ENCODE measurements at regions not wholly inside any gene's neighbourhood (a gene's known extent, or its start where the extent isn't known, plus 50 kb on each side); places are given as distances from the start of the nearest gene placed in this dataset.
A peak's percentile ranks its signal among the peaks of the same experiment; 100 is the strongest.

DNA sequence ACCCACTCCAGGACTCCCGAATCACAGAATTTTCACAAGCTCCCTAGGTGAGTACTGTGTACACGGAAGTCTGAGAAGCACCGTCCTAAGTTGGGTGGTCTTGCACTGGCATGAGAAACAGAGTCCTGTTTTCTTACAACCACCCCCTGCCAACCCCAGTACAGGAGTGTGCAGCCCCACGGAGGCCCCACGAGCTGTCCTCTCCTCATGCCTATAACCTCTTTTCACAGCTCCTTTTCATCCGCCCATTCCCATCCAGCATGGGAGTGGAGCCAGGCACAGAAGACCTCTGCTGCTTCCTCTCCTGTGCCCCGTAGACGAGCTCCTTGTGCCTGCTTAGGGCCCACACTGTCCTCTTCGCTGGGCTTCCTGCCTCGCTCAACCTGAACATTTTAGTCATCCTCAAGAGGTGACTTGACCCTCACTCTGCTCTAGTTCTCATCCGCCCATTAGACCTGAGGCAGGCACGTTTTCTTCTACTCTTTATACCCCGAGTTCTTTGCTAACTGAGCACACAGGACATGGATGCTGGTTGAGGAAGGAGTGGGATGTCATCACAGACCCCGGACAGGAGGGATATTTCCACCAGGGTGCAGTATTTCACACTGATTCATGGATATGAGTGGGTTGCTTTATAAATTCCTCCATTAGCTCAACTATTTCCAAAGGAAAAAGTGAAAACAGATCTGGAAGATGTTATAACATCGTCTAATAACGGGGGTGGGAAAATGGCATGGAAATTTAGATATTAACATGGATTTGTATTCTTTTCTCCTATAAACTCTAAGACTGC, 160.5 kb downstream of the TTLL2 start:
- no peak overlapping the region for H3K27ac Mint-ChIP-seq
- no peaks in the 10 kb centered on the region for H3K9me3 Mint-ChIP-seq
- H3K36me3 Mint-ChIP-seq = no peaks in the 10 kb centered on the region
- TF ChIP-seq, protein P1, sequence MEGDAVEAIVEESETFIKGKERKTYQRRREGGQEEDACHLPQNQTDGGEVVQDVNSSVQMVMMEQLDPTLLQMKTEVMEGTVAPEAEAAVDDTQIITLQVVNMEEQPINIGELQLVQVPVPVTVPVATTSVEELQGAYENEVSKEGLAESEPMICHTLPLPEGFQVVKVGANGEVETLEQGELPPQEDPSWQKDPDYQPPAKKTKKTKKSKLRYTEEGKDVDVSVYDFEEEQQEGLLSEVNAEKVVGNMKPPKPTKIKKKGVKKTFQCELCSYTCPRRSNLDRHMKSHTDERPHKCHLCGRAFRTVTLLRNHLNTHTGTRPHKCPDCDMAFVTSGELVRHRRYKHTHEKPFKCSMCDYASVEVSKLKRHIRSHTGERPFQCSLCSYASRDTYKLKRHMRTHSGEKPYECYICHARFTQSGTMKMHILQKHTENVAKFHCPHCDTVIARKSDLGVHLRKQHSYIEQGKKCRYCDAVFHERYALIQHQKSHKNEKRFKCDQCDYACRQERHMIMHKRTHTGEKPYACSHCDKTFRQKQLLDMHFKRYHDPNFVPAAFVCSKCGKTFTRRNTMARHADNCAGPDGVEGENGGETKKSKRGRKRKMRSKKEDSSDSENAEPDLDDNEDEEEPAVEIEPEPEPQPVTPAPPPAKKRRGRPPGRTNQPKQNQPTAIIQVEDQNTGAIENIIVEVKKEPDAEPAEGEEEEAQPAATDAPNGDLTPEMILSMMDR (conservative IDR thresholded peaks at IDR 0.05) = peak; percentile 67
- H3K4me3 Mint-ChIP-seq = no peak overlapping the region
- H3K27me3 Mint-ChIP-seq = peaks cover 3% of the 10 kb centered on the region
- peaks cover 3% of the 10 kb centered on the region for H3K4me1 Mint-ChIP-seq (ENCODE audit: unreplicated experiment)
- no peak for DNase-seq (ENCODE audit: extremely low spot score, unreplicated experiment)

DNA sequence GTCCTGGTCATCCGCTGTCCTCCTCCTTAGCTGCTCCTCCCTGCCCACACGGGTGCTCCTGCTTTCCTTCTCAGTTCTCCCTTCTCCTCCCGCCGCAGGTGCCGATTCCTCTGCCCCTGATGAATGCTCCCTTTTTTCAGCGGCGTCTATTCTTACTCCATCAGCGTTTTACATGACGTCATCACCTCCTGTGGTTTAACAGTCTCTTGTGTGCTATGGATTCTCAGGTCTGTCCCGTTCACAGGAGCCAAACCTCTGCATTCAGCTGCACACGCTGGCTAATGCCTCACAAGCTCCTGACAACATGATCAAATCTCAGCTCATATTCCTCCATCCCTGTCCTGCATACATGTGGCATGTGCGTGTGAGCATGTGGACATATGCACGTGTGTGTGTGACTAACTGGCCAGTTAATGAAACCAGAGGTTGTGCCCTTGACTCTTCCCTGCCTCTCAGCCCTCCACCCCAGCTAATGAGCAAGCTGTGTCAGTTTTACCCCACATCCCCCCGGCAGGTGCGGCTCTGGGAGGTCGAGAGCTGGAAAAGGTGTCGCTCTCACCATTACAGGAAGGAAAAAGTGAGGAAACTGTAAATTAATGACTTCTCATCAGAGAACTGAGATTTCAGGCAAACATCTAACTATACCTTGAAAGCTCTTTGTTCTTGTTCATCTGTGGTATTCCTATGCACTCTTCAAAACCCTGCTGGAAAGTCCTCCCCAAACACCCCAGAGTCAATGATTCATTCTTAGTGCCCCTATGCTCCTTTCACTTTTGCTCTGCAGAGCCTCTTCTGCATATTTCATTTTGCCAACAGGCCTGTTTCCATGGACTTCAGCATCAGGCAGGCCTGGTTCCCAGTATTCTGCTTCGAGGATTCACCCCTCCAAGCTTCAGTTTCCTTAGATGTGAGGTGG, 163.1 kb downstream of the TTLL2 start:
- Mint-ChIP-seq H3K4me3 (no peak overlapping the region), H3K4me1 (ENCODE audit: unreplicated experiment) (peaks cover 11% of the 10 kb centered on the region), H3K27ac (no peak overlapping the region), H3K27me3 (peaks cover 9% of the 10 kb centered on the region), H3K9me3 (no peaks in the 10 kb centered on the region), H3K36me3 (no peaks in the 10 kb centered on the region)
- DNase-seq (ENCODE audit: extremely low spot score, unreplicated experiment) = no peak
- TF ChIP-seq, protein P1 (conservative IDR thresholded peaks at IDR 0.05) = no peak

DNA sequence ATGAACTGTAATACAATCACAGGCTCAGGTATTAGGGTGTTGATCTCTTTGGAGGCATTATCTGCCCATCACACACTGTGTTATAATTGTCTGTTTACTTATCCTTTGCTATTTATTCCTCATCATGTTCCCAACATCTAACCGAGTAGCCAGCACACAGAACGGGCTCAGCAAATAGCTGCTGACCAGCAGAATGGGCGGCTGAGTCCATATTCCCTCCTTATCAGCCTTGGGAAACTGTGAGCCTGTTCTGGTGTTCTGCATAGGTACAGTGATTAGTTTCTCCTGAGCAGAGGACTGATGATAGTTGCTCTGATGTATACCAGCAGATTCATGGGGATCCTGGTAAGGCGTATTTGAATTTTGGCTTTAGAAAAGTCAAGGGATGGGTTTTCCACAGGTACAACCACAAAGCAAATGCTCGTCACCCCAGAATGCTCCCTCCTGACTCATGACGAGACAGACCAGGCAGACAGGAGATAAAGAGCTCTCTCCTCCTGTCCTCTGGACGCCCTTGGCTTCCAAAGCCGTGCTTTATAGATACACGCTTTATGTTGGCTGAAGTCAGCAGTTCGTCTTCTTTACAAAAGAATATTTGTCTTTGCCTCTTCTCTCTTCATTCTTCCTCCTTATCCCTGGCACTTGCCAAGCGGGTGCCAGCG, 166.7 kb downstream of the TTLL2 start:
- DNase-seq (ENCODE audit: extremely low spot score, unreplicated experiment) = no peak
- no peaks in the 10 kb centered on the region for H3K36me3 Mint-ChIP-seq
- TF ChIP-seq, protein P1 (conservative IDR thresholded peaks at IDR 0.05) = no peak
- no peak overlapping the region for H3K27ac Mint-ChIP-seq
- no peak overlapping the region for H3K4me3 Mint-ChIP-seq
- no peaks in the 10 kb centered on the region for H3K9me3 Mint-ChIP-seq
- peaks cover 24% of the 10 kb centered on the region for H3K4me1 Mint-ChIP-seq (ENCODE audit: unreplicated experiment)
- peaks cover 9% of the 10 kb centered on the region for H3K27me3 Mint-ChIP-seq

DNA sequence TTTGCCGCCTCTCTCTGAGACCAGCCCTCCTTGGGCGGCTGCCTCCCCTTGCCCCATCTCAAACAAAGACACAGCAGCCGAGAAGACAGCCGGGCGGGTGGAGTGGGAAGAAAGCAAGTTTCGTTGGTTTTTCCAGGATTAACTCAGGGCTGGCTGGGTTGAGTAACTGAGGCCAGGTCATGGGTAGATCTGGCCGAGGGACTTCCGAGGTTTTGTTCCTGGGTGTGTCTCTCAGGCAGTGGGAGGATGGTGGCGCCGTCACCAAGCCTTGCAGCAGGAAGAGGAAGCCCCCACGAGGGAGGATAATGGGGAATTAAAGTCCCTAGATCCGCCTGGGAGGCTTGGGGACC, 167.2 kb downstream of the TTLL2 start:
- Mint-ChIP-seq H3K4me3 (no peak overlapping the region), H3K9me3 (no peaks in the 10 kb centered on the region), H3K36me3 (no peaks in the 10 kb centered on the region), H3K27me3 (peaks cover 7% of the 10 kb centered on the region), H3K4me1 (ENCODE audit: unreplicated experiment) (peaks cover 24% of the 10 kb centered on the region), H3K27ac (no peak overlapping the region)
- no peak for DNase-seq (ENCODE audit: extremely low spot score, unreplicated experiment)
- TF ChIP-seq, protein P1 (conservative IDR thresholded peaks at IDR 0.05) = no peak

DNA sequence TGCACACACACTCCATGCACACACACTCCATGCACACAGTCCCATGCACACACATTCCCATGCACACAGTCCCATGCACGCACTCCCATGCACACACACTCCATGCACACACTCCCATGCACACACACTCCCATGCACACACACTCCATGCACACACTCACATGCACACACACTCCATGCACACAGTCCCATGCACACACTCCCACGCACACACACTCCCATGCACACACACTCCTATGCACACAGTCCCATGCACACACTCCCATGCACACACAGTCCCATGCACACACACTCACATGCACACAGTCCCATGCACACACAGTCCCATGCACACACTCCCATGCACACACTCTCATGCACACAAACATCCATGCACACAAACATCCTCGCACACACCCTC, 168.4 kb downstream of the TTLL2 start:
- peaks cover 9% of the 10 kb centered on the region for H3K27me3 Mint-ChIP-seq
- no peak for DNase-seq (ENCODE audit: extremely low spot score, unreplicated experiment)
- peaks cover 24% of the 10 kb centered on the region for H3K4me1 Mint-ChIP-seq (ENCODE audit: unreplicated experiment)
- no peaks in the 10 kb centered on the region for H3K9me3 Mint-ChIP-seq
- no peak overlapping the region for H3K4me3 Mint-ChIP-seq
- TF ChIP-seq, protein P1 (conservative IDR thresholded peaks at IDR 0.05) = no peak
- no peak overlapping the region for H3K27ac Mint-ChIP-seq
- H3K36me3 Mint-ChIP-seq = no peaks in the 10 kb centered on the region
